ENCODE measurements at regions not wholly inside any gene's neighbourhood (a gene's known extent, or its start where the extent isn't known, plus 50 kb on each side); places are given as distances from the start of the nearest gene placed in this dataset.

- Histone ChIP-seq H3K27ac (ENCODE audit: low read length) (peak overlapping the region; percentile 96), H3K36me3 (ENCODE audit: control insufficient read depth, insufficient read depth, low read length) (no peaks in the 10 kb centered on the region), H3K9me3 (replicated peaks; ENCODE audit: control insufficient read depth, low read depth, low read length) (no peaks in the 10 kb centered on the region), H3K4me1 (ENCODE audit: control insufficient read depth, insufficient read depth, low read length) (peaks cover 27% of the 10 kb centered on the region), H3K4me3 (ENCODE audit: low read length) (no peak overlapping the region), H3K27me3 (ENCODE audit: control insufficient read depth, insufficient read depth, low read length) (no peaks in the 10 kb centered on the region)
- DNase-seq: peak; percentile 94
- WGBS (ENCODE audit: insufficient coverage): 42% methylated on average over 4 of the region's 6 CpGs
Measured at GRCh38 chr12:92469837-92470236, 233.0 kb upstream of the PLEKHG7 start.

DNA sequence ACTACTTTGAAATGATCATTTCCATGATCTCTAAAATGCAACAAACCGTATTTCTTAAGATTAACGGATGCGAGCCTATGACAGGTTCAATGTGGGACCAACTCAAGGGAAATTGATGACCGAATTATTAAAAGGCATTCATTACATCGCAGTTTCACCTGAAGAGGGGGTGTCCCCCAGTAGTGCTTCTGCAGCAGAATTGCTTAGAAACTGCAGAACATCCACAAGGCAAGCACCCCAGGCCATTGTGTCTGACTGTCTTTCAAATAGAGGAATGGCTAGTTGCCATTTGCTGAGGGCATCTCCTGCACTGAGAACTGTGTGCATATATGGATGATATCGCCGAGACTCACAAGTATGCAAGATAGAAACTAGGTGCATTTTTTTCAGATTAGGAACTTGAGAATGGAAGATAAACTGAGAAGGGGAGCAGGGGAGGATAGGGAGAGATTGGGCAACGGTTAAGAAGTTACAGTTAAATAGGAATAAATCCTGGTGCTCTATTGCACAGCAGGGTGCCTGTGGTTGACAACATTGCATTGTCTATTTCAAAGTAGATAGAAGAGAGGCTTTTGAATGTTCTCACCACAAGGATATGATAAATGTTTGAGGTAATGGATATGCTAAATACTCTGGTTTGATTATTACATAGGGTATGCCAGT lies 234.3 kb upstream of the PLEKHG7 start:
- peak overlapping the region; percentile 39 for H3K4me3 ChIP-seq (ENCODE audit: low read length)
- WGBS (ENCODE audit: insufficient coverage): 73% methylated on average over 8 of the region's 8 CpGs
- DNase-seq: no peak

DNA sequence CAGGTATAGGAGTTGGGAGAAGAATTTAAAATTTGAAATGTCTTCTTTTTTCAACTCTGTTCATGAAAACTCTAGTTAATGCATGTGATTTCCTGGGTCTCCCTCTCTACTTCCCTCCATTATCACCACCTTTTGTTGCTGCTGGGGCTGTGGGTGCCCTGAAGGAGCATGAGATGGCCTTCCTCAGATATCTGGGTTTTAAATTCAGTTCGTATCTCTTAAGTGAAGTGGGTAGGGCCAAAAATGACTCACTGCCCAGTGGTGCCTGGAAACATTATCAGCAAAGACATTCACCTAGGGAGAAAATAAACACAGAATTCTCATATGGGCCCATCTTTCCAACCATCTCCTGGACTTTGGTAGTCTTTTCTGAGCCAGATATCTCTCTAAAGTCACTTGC lies 234.9 kb upstream of the PLEKHG7 start:
- Histone ChIP-seq H3K36me3 (ENCODE audit: control insufficient read depth, insufficient read depth, low read length) (no peaks in the 10 kb centered on the region), H3K4me3 (ENCODE audit: low read length) (peak overlapping the region; percentile 39), H3K27me3 (ENCODE audit: control insufficient read depth, insufficient read depth, low read length) (no peaks in the 10 kb centered on the region), H3K4me1 (ENCODE audit: control insufficient read depth, insufficient read depth, low read length) (peaks cover 27% of the 10 kb centered on the region), H3K27ac (ENCODE audit: low read length) (peak overlapping the region; percentile 96), H3K9me3 (replicated peaks; ENCODE audit: control insufficient read depth, low read depth, low read length) (no peaks in the 10 kb centered on the region)
- DNase-seq: no peak
- WGBS (ENCODE audit: insufficient coverage): no CpG with 5 or more reads among the region's 1 CpG

More for the DNA sequence above, 234.3 kb upstream of the PLEKHG7 start:
- Histone ChIP-seq H3K36me3 (ENCODE audit: control insufficient read depth, insufficient read depth, low read length) (no peaks in the 10 kb centered on the region), H3K4me1 (ENCODE audit: control insufficient read depth, insufficient read depth, low read length) (peaks cover 27% of the 10 kb centered on the region), H3K27me3 (ENCODE audit: control insufficient read depth, insufficient read depth, low read length) (no peaks in the 10 kb centered on the region), H3K9me3 (replicated peaks; ENCODE audit: control insufficient read depth, low read depth, low read length) (no peaks in the 10 kb centered on the region), H3K27ac (ENCODE audit: low read length) (peak overlapping the region; percentile 96)

- peak overlapping the region; percentile 39 for H3K4me3 ChIP-seq (ENCODE audit: low read length)
- H3K9me3 ChIP-seq (replicated peaks; ENCODE audit: control insufficient read depth, low read depth, low read length): no peaks in the 10 kb centered on the region
- 44% methylated on average over 11 of the region's 13 CpGs for WGBS (ENCODE audit: insufficient coverage)
- H3K4me1 ChIP-seq (ENCODE audit: control insufficient read depth, insufficient read depth, low read length): peaks cover 27% of the 10 kb centered on the region
- peak; percentile 95 for DNase-seq
- H3K36me3 ChIP-seq (ENCODE audit: control insufficient read depth, insufficient read depth, low read length): no peaks in the 10 kb centered on the region
- no peaks in the 10 kb centered on the region for H3K27me3 ChIP-seq (ENCODE audit: control insufficient read depth, insufficient read depth, low read length)
- peak overlapping the region; percentile 96 for H3K27ac ChIP-seq (ENCODE audit: low read length)
Measured at GRCh38 chr12:92466391-92467305, 236.1 kb upstream of the PLEKHG7 start.

DNA sequence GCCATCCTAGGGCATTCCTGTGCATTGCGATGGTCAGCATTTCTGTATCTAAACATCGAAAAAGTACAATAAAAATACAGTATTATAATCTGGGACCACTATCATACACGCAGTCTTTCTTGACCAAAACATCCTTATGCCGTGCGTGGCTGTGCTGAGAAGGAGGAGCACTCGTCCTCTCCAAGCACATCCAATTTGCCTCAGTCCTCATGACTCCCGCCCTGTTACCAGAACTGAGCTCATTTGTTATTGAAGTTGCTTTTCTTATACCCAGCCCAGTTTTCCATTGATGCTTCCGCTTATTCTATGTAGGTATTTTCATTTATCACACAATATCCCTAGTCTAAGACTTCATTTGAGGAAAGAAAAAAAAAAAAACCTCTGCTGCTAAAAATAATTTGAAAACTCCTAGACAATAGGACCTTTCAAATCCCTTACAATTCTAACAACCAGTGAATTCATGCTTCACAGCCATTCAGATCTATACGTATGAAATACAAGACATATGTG lies 236.9 kb upstream of the PLEKHG7 start:
- peak overlapping the region; percentile 96 for H3K27ac ChIP-seq (ENCODE audit: low read length)
- no peaks in the 10 kb centered on the region for H3K9me3 ChIP-seq (replicated peaks; ENCODE audit: control insufficient read depth, low read depth, low read length)
- H3K36me3 ChIP-seq (ENCODE audit: control insufficient read depth, insufficient read depth, low read length): no peaks in the 10 kb centered on the region
- no peaks in the 10 kb centered on the region for H3K27me3 ChIP-seq (ENCODE audit: control insufficient read depth, insufficient read depth, low read length)
- WGBS (ENCODE audit: insufficient coverage): 83% methylated on average over 5 of the region's 9 CpGs
- H3K4me1 ChIP-seq (ENCODE audit: control insufficient read depth, insufficient read depth, low read length): peaks cover 27% of the 10 kb centered on the region
- peak; percentile 44 for DNase-seq
- H3K4me3 ChIP-seq (ENCODE audit: low read length): no peak overlapping the region

DNA sequence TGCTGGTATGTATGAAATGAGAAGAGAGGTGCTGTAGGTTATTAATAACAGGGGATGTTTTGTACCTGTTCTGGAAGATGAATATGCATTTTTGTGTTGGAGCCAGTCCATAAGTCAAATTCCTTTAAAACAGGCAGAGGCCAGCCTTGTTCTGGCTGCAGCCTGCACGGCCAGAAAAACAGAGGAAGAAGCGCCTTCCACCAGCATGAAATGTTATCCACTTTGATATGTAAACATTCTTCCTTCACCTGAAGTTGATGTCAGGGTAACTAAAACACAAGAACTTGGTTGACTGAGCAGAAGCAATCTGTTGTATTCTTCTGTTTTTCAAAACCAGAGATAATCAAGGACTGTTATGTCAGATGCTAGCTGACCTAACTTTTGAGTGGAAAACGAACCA lies 237.9 kb upstream of the PLEKHG7 start:
- Histone ChIP-seq H3K4me1 (ENCODE audit: control insufficient read depth, insufficient read depth, low read length) (peaks cover 23% of the 10 kb centered on the region), H3K27ac (ENCODE audit: low read length) (peak overlapping the region; percentile 96), H3K36me3 (ENCODE audit: control insufficient read depth, insufficient read depth, low read length) (no peaks in the 10 kb centered on the region), H3K9me3 (replicated peaks; ENCODE audit: control insufficient read depth, low read depth, low read length) (no peaks in the 10 kb centered on the region), H3K27me3 (ENCODE audit: control insufficient read depth, insufficient read depth, low read length) (no peaks in the 10 kb centered on the region), H3K4me3 (ENCODE audit: low read length) (no peak overlapping the region)
- DNase-seq: no peak
- WGBS (ENCODE audit: insufficient coverage): no CpG with 5 or more reads among the region's 3 CpGs

GRCh38 chr12:92463171-92463570 lies 239.6 kb upstream of the PLEKHG7 start:
- no peaks in the 10 kb centered on the region for H3K36me3 ChIP-seq (ENCODE audit: control insufficient read depth, insufficient read depth, low read length)
- H3K27me3 ChIP-seq (ENCODE audit: control insufficient read depth, insufficient read depth, low read length): no peaks in the 10 kb centered on the region
- H3K9me3 ChIP-seq (replicated peaks; ENCODE audit: control insufficient read depth, low read depth, low read length): no peaks in the 10 kb centered on the region
- H3K27ac ChIP-seq (ENCODE audit: low read length): no peak overlapping the region
- H3K4me3 ChIP-seq (ENCODE audit: low read length): no peak overlapping the region
- H3K4me1 ChIP-seq (ENCODE audit: control insufficient read depth, insufficient read depth, low read length): peaks cover 14% of the 10 kb centered on the region
- no peak for DNase-seq
- WGBS (ENCODE audit: insufficient coverage): 100% methylated on average over 2 of the region's 2 CpGs

GRCh38 chr12:92462527-92462926 lies 240.3 kb upstream of the PLEKHG7 start:
- no CpG with 5 or more reads among the region's 1 CpG for WGBS (ENCODE audit: insufficient coverage)
- Histone ChIP-seq H3K9me3 (replicated peaks; ENCODE audit: control insufficient read depth, low read depth, low read length) (no peaks in the 10 kb centered on the region), H3K27me3 (ENCODE audit: control insufficient read depth, insufficient read depth, low read length) (no peaks in the 10 kb centered on the region), H3K4me3 (ENCODE audit: low read length) (no peak overlapping the region), H3K4me1 (ENCODE audit: control insufficient read depth, insufficient read depth, low read length) (peaks cover 10% of the 10 kb centered on the region), H3K36me3 (ENCODE audit: control insufficient read depth, insufficient read depth, low read length) (no peaks in the 10 kb centered on the region), H3K27ac (ENCODE audit: low read length) (no peak overlapping the region)
- DNase-seq: no peak

DNA sequence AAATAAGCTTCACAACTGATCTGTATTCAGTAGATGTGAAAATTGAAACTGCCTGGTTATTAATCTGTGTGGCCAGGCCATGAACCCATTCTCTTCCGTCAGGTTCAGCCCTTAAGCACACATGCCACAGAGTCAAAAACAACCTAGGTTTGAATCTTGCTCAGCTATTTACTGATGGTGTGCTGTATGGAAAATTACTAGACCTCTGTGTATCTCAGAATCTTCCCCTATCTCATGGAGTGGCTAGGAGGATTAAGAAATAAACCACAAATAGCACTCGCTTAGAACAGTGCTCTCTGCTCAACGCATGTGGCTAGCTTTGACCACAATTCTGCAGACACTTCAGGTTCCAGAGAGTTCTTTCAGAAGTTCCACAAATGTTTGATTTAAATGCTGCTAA lies 240.7 kb upstream of the PLEKHG7 start:
- peak; percentile 50 for DNase-seq
- peaks cover 10% of the 10 kb centered on the region for H3K4me1 ChIP-seq (ENCODE audit: control insufficient read depth, insufficient read depth, low read length)
- no CpG with 5 or more reads among the region's 3 CpGs for WGBS (ENCODE audit: insufficient coverage)
- H3K36me3 ChIP-seq (ENCODE audit: control insufficient read depth, insufficient read depth, low read length): no peaks in the 10 kb centered on the region
- no peaks in the 10 kb centered on the region for H3K27me3 ChIP-seq (ENCODE audit: control insufficient read depth, insufficient read depth, low read length)
- H3K4me3 ChIP-seq (ENCODE audit: low read length): no peak overlapping the region
- H3K27ac ChIP-seq (ENCODE audit: low read length): peak overlapping the region; percentile 29
- no peaks in the 10 kb centered on the region for H3K9me3 ChIP-seq (replicated peaks; ENCODE audit: control insufficient read depth, low read depth, low read length)

DNA sequence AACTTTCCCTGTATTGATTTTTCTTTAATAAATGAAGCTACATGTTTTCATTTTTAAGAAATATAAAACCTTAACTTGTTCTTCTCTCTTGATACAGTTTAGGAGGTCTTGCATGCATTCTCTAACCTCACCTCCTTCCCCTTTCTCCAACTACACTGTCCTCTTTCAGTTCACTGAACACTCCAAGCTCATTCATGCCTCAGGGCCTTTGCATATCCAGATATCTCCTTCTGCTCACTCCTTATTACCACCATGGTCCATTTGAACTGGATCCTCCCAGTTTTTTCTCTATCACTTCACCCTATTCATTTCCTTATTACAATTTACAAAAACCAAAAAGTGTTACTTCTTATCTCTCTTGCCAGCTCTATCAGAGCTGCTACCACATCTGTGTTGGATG lies 242.9 kb upstream of the PLEKHG7 start:
- no peak overlapping the region for H3K27ac ChIP-seq (ENCODE audit: low read length)
- H3K4me1 ChIP-seq (ENCODE audit: control insufficient read depth, insufficient read depth, low read length): peaks cover under 1% of the 10 kb centered on the region
- no peaks in the 10 kb centered on the region for H3K36me3 ChIP-seq (ENCODE audit: control insufficient read depth, insufficient read depth, low read length)
- no peaks in the 10 kb centered on the region for H3K9me3 ChIP-seq (replicated peaks; ENCODE audit: control insufficient read depth, low read depth, low read length)
- H3K27me3 ChIP-seq (ENCODE audit: control insufficient read depth, insufficient read depth, low read length): no peaks in the 10 kb centered on the region
- no peak for DNase-seq
- H3K4me3 ChIP-seq (ENCODE audit: low read length): no peak overlapping the region

Data from muscle of leg (tissue), 3 donors.